ENCODE measurements at regions not wholly inside any gene's neighbourhood (a gene's known extent, or its start where the extent isn't known, plus 50 kb on each side); places are given as distances from the start of the nearest gene placed in this dataset.

GRCh38 chr1:157442065-157442464 is 110.2 kb downstream of the FCRL5 start:
- DNase-seq = no peak
- H3K9me3 ChIP-seq = no peaks in the 10 kb centered on the region
- TF ChIP-seq CTCF (IDR thresholded peaks at IDR 0.05; ENCODE audit: low read depth, low read length) = no peak
- no peaks in the 10 kb centered on the region for H3K4me1 ChIP-seq
- no peak overlapping the region for H3K4me3 ChIP-seq (ENCODE audit: low read depth, low read length)
- no peaks in the 10 kb centered on the region; the same call in 1 of the 2 replicates for H3K27me3 ChIP-seq
- no peaks in the 10 kb centered on the region for H3K36me3 ChIP-seq

- no peaks in the 10 kb centered on the region for H3K9me3 ChIP-seq
- no peak for TF ChIP-seq CTCF (IDR thresholded peaks at IDR 0.05; ENCODE audit: low read depth, low read length)
- DNase-seq = no peak
- no peaks in the 10 kb centered on the region for H3K4me1 ChIP-seq
- H3K36me3 ChIP-seq = no peaks in the 10 kb centered on the region
- peaks cover 7% of the 10 kb centered on the region for H3K27me3 ChIP-seq
- no peak overlapping the region for H3K4me3 ChIP-seq (ENCODE audit: low read depth, low read length)
Measured at GRCh38 chr1:157439302-157439954, 112.9 kb downstream of the FCRL5 start.

GRCh38 chr1:157438613-157439012 is 113.7 kb downstream of the FCRL5 start:
- no peak for DNase-seq
- Histone ChIP-seq H3K27me3 (peaks cover 15% of the 10 kb centered on the region), H3K9me3 (no peaks in the 10 kb centered on the region), H3K4me3 (ENCODE audit: low read depth, low read length) (no peak overlapping the region), H3K36me3 (no peaks in the 10 kb centered on the region), H3K4me1 (no peaks in the 10 kb centered on the region)
- TF ChIP-seq CTCF (IDR thresholded peaks at IDR 0.05; ENCODE audit: low read depth, low read length) = no peak

- no peaks in the 10 kb centered on the region for H3K36me3 ChIP-seq
- H3K27me3 ChIP-seq = peaks cover 15% of the 10 kb centered on the region
- TF ChIP-seq CTCF (IDR thresholded peaks at IDR 0.05; ENCODE audit: low read depth, low read length) = no peak
- no peak overlapping the region for H3K4me3 ChIP-seq (ENCODE audit: low read depth, low read length)
- H3K4me1 ChIP-seq = no peaks in the 10 kb centered on the region
- no peak for DNase-seq
- no peaks in the 10 kb centered on the region for H3K9me3 ChIP-seq
Measured at GRCh38 chr1:157438146-157438545, 114.2 kb downstream of the FCRL5 start.

GRCh38 chr1:157437296-157437695 is 115.0 kb downstream of the FCRL5 start:
- no peaks in the 10 kb centered on the region for H3K36me3 ChIP-seq
- no peak for DNase-seq

More at GRCh38 chr1:157437296-157437695, 115.0 kb downstream of the FCRL5 start:
- Histone ChIP-seq H3K27me3 (peaks cover 15% of the 10 kb centered on the region), H3K4me3 (ENCODE audit: low read depth, low read length) (no peak overlapping the region), H3K4me1 (no peaks in the 10 kb centered on the region), H3K9me3 (no peaks in the 10 kb centered on the region)
- no peak for TF ChIP-seq CTCF (IDR thresholded peaks at IDR 0.05; ENCODE audit: low read depth, low read length)

Measured in BE2C (cell line).